HG03469 (cell line): ENCODE measurements at regions not wholly inside any gene's neighbourhood (a gene's known extent, or its start where the extent isn't known, plus 50 kb on each side); places are given as distances from the start of the nearest gene placed in this dataset.
"Not testable (repeated sequence)": the region's sequence is repeated elsewhere in the genome, so short reads cannot be mapped to it uniquely, and the experiment has no call there.

Experiments used
- ATAC-seq: cut with Tn5 transposase; IDR thresholded peaks from one replicate; pipeline ENCODE4 v1.9.1; 2021; ENCODE audit warnings: mild to moderate bottlenecking, moderate library complexity, moderate number of reproducible peaks; ENCODE audit not compliant: unreplicated experiment

- ATAC-seq: no peak
Measured at GRCh38 chr6:78639111-78640110, 227.9 kb upstream of the IRAK1BP1 start.

- ATAC-seq: not testable (repeated sequence)
Measured at GRCh38 chr6:78643976-78644375, 223.4 kb upstream of the IRAK1BP1 start.

- ATAC-seq: not testable (repeated sequence)
Measured at GRCh38 chr6:78646542-78647415, 220.6 kb upstream of the IRAK1BP1 start.

- not testable (repeated sequence) for ATAC-seq
Measured at GRCh38 chr6:78665819-78666218, 201.5 kb upstream of the IRAK1BP1 start.

GRCh38 chr6:78666764-78667163 lies 200.6 kb upstream of the IRAK1BP1 start:
- no peak for ATAC-seq

- no peak for ATAC-seq
Measured at GRCh38 chr6:78670156-78670555, 197.2 kb upstream of the IRAK1BP1 start.

GRCh38 chr6:78670802-78671201 lies 196.5 kb upstream of the IRAK1BP1 start:
- no peak for ATAC-seq

GRCh38 chr6:78676069-78677007 lies 191.0 kb upstream of the IRAK1BP1 start:
- ATAC-seq: not testable (repeated sequence)

- ATAC-seq: no peak
Measured at GRCh38 chr6:78688668-78689067, 178.7 kb upstream of the IRAK1BP1 start.

- ATAC-seq: no peak
Measured at GRCh38 chr6:78693835-78694234, 173.5 kb upstream of the IRAK1BP1 start.

- ATAC-seq: not testable (repeated sequence)
Measured at GRCh38 chr6:78694628-78695027, 172.7 kb upstream of the IRAK1BP1 start.

GRCh38 chr6:78700991-78701390 lies 166.4 kb upstream of the IRAK1BP1 start:
- no peak for ATAC-seq

GRCh38 chr6:78701407-78701806 lies 165.9 kb upstream of the IRAK1BP1 start:
- no peak for ATAC-seq

GRCh38 chr6:78709021-78709420 lies 158.3 kb upstream of the IRAK1BP1 start:
- ATAC-seq: no peak

GRCh38 chr6:78713564-78713963 lies 153.8 kb upstream of the IRAK1BP1 start:
- ATAC-seq: no peak

GRCh38 chr6:78744144-78744543 lies 123.2 kb upstream of the IRAK1BP1 start:
- no peak for ATAC-seq

GRCh38 chr6:78746457-78746856 lies 120.9 kb upstream of the IRAK1BP1 start:
- no peak for ATAC-seq

GRCh38 chr6:78749326-78749725 lies 118.0 kb upstream of the IRAK1BP1 start:
- ATAC-seq: no peak

- not testable (repeated sequence) for ATAC-seq
Measured at GRCh38 chr6:78758297-78758798, 109.0 kb upstream of the IRAK1BP1 start.

- no peak for ATAC-seq
Measured at GRCh38 chr6:78768271-78768670, 99.1 kb upstream of the IRAK1BP1 start.
